CD4-positive, alpha-beta T cell (primary cell): ENCODE measurements at regions not wholly inside any gene's neighbourhood (a gene's known extent, or its start where the extent isn't known, plus 50 kb on each side); places are given as distances from the start of the nearest gene placed in this dataset.

ENCODE experiments used
- ATAC-seq: fragments of 200-7000 bp; cut with Tn5 transposase; one replicate; pipeline ENCODE4 v1.10.0; 2022; ENCODE audit warnings: mild to moderate bottlenecking; ENCODE audit not compliant: poor library complexity
- CTCF ChIA-PET: fragments of 350-600 bp; sonication (Branson Sonifier 250); formaldehyde crosslinking; loops from one replicate; lab custom pipeline; 2021; ENCODE audit warnings: antibody characterized with exemption, inconsistent platforms; lab: Charles Lee
- POLR2A ChIA-PET: fragments of 350-600 bp; sonication (Branson Sonifier 250); formaldehyde crosslinking; loops from one replicate; lab custom pipeline; 2021; ENCODE audit warnings: antibody characterized with exemption, inconsistent platforms; lab: Charles Lee
- DNase-seq, 14 experiments: peaks; one replicate each; pipeline ENCODE4 v3.0.0-alpha.2; 2013 to 2020; ENCODE audit warnings: mixed read lengths in 2 of 14
- H3K27ac ChIP-seq, 2 donors: one replicate each; pipeline versions ENCODE4 v1.5.1 to v1.7.0; 2013; ENCODE audit warnings: low read length in 2 of 2, low read depth in 1 of 2, mild to moderate bottlenecking in 1 of 2
- H3K27me3 ChIP-seq, 2 experiments: 1 replicate in 1 of 2; 2 replicates in 1 of 2; pipeline versions ENCODE4 v1.6.1 to v1.7.0; 2013; ENCODE audit warnings: low read length in 2 of 2, control low read depth in 1 of 2, mild to moderate bottlenecking in 1 of 2, moderate library complexity in 1 of 2; ENCODE audit not compliant: insufficient read depth in 2 of 2, control insufficient read depth in 1 of 2
- H3K36me3 ChIP-seq: one replicate; pipeline ENCODE4 v1.6.1; 2013; ENCODE audit warnings: low read length, control low read depth; ENCODE audit not compliant: insufficient read depth
- H3K4me1 ChIP-seq: one replicate; pipeline ENCODE4 v1.6.1; 2013; ENCODE audit warnings: low read length, control low read depth; ENCODE audit not compliant: insufficient read depth
- H3K4me3 ChIP-seq: one replicate; pipeline ENCODE4 v1.5.1; 2013; ENCODE audit warnings: mild to moderate bottlenecking, low read length, moderate library complexity
- H3K9me3 ChIP-seq, 2 experiments: 1 replicate in 1 of 2; 2 replicates in 1 of 2; pipeline versions ENCODE4 v1.6.1 to v1.7.0; 2013; ENCODE audit warnings: low read length in 2 of 2, mild to moderate bottlenecking in 2 of 2, control low read depth in 1 of 2, moderate library complexity in 1 of 2; ENCODE audit not compliant: control insufficient read depth in 1 of 2, insufficient read depth in 1 of 2
- H3K27ac Mint-ChIP-seq: one replicate; pipeline ENCODE4 v1.8.0; 2020; ENCODE audit warnings: mixed read lengths
- H3K27me3 Mint-ChIP-seq: one replicate; pipeline ENCODE4 v1.8.0; 2021; ENCODE audit warnings: mixed read lengths
- H3K36me3 Mint-ChIP-seq: one replicate; pipeline ENCODE4 v1.8.0; 2021; ENCODE audit warnings: low read depth, mixed read lengths
- H3K4me1 Mint-ChIP-seq: one replicate; pipeline ENCODE4 v1.8.0; 2021; ENCODE audit warnings: low read depth, mixed read lengths
- H3K4me3 Mint-ChIP-seq: one replicate; pipeline ENCODE4 v1.8.0; 2020; ENCODE audit warnings: mild to moderate bottlenecking, mixed read lengths
- H3K9me3 Mint-ChIP-seq: one replicate; pipeline ENCODE4 v1.8.0; 2020; ENCODE audit warnings: mixed read lengths
- intact Hi-C, 2 experiments: fragments of 100-400 bp; cut with DNase I in 1 of 2; cut with micrococcal nuclease in 1 of 2; formaldehyde crosslinking; loops; one replicate each; pipeline versions ENCODE4 v1.15.1 to v1.9.0; 2023 to 2025; cut with DNase I, micrococcal nuclease
- TF ChIP-seq, protein P1 (sequence below): fragments of 200-600 bp; IDR thresholded peaks from one replicate; pipeline ENCODE4 v1.8.0; 2022; ENCODE audit warnings: antibody characterized with exemption, mild to moderate bottlenecking

GRCh38 chr2:57828221-57828620 lies 218.4 kb upstream of the VRK2 start:
- H3K36me3 Mint-ChIP-seq, result no peaks in the 10 kb centered on the region
- H3K9me3 Mint-ChIP-seq, result peaks cover 25% of the 10 kb centered on the region
- DNase-seq (no peak), ATAC-seq (no peak)
- ChIA-PET POLR2A (no interaction called here), CTCF (no interaction called here)
- no peaks in the 10 kb centered on the region for H3K4me1 Mint-ChIP-seq
- H3K27ac Mint-ChIP-seq, result no peak overlapping the region
- Histone ChIP-seq H3K27ac (no peak overlapping the region), H3K36me3 (no peaks in the 10 kb centered on the region), H3K4me1 (no peaks in the 10 kb centered on the region), H3K9me3 (peaks cover 0 to 11% of the 10 kb centered on the region in 2 experiments), H3K27me3 (no peaks in the 10 kb centered on the region), H3K4me3 (no peak overlapping the region)
- no peak overlapping the region for H3K4me3 Mint-ChIP-seq
- H3K27me3 Mint-ChIP-seq, result no peaks in the 10 kb centered on the region
- TF ChIP-seq, protein P1, sequence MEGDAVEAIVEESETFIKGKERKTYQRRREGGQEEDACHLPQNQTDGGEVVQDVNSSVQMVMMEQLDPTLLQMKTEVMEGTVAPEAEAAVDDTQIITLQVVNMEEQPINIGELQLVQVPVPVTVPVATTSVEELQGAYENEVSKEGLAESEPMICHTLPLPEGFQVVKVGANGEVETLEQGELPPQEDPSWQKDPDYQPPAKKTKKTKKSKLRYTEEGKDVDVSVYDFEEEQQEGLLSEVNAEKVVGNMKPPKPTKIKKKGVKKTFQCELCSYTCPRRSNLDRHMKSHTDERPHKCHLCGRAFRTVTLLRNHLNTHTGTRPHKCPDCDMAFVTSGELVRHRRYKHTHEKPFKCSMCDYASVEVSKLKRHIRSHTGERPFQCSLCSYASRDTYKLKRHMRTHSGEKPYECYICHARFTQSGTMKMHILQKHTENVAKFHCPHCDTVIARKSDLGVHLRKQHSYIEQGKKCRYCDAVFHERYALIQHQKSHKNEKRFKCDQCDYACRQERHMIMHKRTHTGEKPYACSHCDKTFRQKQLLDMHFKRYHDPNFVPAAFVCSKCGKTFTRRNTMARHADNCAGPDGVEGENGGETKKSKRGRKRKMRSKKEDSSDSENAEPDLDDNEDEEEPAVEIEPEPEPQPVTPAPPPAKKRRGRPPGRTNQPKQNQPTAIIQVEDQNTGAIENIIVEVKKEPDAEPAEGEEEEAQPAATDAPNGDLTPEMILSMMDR, result no peak
- intact Hi-C loops, result no loop called here

DNA sequence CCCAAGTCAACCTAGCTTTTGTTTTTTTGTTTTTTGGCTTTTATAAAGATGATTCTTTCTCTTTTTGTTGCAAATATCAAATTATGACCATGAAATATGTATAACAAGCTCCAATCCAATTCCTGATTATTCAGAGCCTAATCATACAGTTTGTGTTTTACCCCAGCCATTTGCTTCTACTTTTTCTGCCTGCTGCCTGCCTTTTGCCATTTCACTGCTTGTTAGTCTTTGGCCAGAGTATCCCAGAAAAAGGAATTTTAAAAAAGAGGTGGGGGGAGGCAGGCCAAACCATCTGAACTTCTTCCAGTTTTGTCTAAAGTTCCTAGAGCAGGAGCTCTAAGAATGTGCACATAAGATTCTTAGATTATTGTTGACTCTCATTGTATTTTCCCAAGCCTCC lies 211.9 kb upstream of the VRK2 start:
- TF ChIP-seq, protein P1, result no peak
- no peaks in the 10 kb centered on the region for H3K4me1 Mint-ChIP-seq
- no peaks in the 10 kb centered on the region for H3K27me3 ChIP-seq
- DNase-seq (no peak), ATAC-seq (no peak)
- no peaks in the 10 kb centered on the region for H3K27me3 Mint-ChIP-seq
- H3K36me3 Mint-ChIP-seq, result no peaks in the 10 kb centered on the region
- no peak overlapping the region for H3K4me3 Mint-ChIP-seq
- H3K4me1 ChIP-seq, result no peaks in the 10 kb centered on the region
- intact Hi-C loops, result no loop called here
- no peaks in the 10 kb centered on the region for H3K36me3 ChIP-seq
- ChIA-PET CTCF (no interaction called here), POLR2A (no interaction called here)
- H3K27ac ChIP-seq, result no peak overlapping the region
- H3K9me3 Mint-ChIP-seq, result peaks cover 7% of the 10 kb centered on the region
- no peak overlapping the region for H3K27ac Mint-ChIP-seq
- no peak overlapping the region for H3K4me3 ChIP-seq
- H3K9me3 ChIP-seq, result no peaks in the 10 kb centered on the region

DNA sequence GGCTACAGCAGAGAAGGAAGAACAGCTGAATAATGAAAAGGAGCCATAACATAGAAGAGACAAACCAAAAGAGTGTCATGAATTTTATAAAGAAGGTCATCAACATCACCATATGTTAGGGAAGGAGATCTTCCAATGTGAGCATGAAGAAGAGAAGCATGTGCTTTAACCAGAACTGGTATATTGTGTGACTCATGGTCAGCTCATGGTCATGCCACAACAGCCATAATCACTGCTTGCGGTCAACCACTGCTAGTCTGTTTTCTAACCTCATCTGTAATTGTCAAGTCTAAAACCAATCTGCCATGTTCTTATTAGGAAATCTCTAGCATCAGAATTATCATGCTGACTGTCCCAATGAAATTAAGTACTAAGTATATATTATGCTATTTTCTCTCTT lies 204.1 kb upstream of the VRK2 start:
- H3K36me3 ChIP-seq, result no peaks in the 10 kb centered on the region
- H3K4me3 Mint-ChIP-seq, result no peak overlapping the region
- TF ChIP-seq, protein P1, result no peak
- intact Hi-C loops, result no loop called here
- no peaks in the 10 kb centered on the region for H3K4me1 Mint-ChIP-seq
- DNase-seq (no peak), ATAC-seq (no peak)
- no peak overlapping the region for H3K27ac Mint-ChIP-seq
- no peak overlapping the region for H3K27ac ChIP-seq
- H3K4me3 ChIP-seq, result no peak overlapping the region
- no peaks in the 10 kb centered on the region for H3K4me1 ChIP-seq
- CTCF ChIA-PET, result no interaction called here
- H3K9me3 Mint-ChIP-seq, result no peaks in the 10 kb centered on the region
- H3K27me3 Mint-ChIP-seq, result no peaks in the 10 kb centered on the region
- no peaks in the 10 kb centered on the region for H3K27me3 ChIP-seq
- no peaks in the 10 kb centered on the region for H3K36me3 Mint-ChIP-seq
- peaks cover 0 to 6% of the 10 kb centered on the region in 2 experiments for H3K9me3 ChIP-seq
- POLR2A ChIA-PET, result no interaction called here
